Activated CD4-positive, alpha-beta T cell treated with anti-CD3 and anti-CD28 coated beads for 24 hours (primary cell): ENCODE measurements at regions not wholly inside any gene's neighbourhood (a gene's known extent, or its start where the extent isn't known, plus 50 kb on each side); places are given as distances from the start of the nearest gene placed in this dataset.

Experiments used
- DNase-seq, 2 donors: peaks; one replicate each; pipeline ENCODE4 v3.0.0-alpha.2; 2020; ENCODE audit warnings: low read depth in 2 of 2

GRCh38 chr4:22217480-22217879 is 268.9 kb upstream of the KCNIP4 start:
- DNase-seq = no peak

- no peak for DNase-seq
Measured at GRCh38 chr4:22216278-22216677, 267.7 kb upstream of the KCNIP4 start.

GRCh38 chr4:22215084-22215483 is 266.5 kb upstream of the KCNIP4 start:
- no peak for DNase-seq

GRCh38 chr4:22203711-22204011 is 255.1 kb upstream of the KCNIP4 start:
- DNase-seq = no peak

- no peak for DNase-seq
Measured at GRCh38 chr4:22202975-22203710, 254.6 kb upstream of the KCNIP4 start.

GRCh38 chr4:22202246-22202974 is 253.8 kb upstream of the KCNIP4 start:
- DNase-seq = no peak

- no peak for DNase-seq
Measured at GRCh38 chr4:22201256-22201655, 252.7 kb upstream of the KCNIP4 start.

- DNase-seq = no peak
Measured at GRCh38 chr4:22196551-22196950, 248.0 kb upstream of the KCNIP4 start.

GRCh38 chr4:22192084-22192511 is 243.5 kb upstream of the KCNIP4 start:
- DNase-seq = no peak

GRCh38 chr4:22191565-22191964 is 243.0 kb upstream of the KCNIP4 start:
- no peak for DNase-seq

- DNase-seq = no peak
Measured at GRCh38 chr4:22190855-22191254, 242.3 kb upstream of the KCNIP4 start.

- DNase-seq = no peak
Measured at GRCh38 chr4:22187203-22187820, 238.7 kb upstream of the KCNIP4 start.

- no peak for DNase-seq
Measured at GRCh38 chr4:22181736-22182135, 233.2 kb upstream of the KCNIP4 start.

GRCh38 chr4:22179124-22179874 is 230.7 kb upstream of the KCNIP4 start:
- DNase-seq = no peak

- DNase-seq = no peak
Measured at GRCh38 chr4:22174640-22175039, 226.1 kb upstream of the KCNIP4 start.

GRCh38 chr4:22170353-22170752 is 221.8 kb upstream of the KCNIP4 start:
- no peak for DNase-seq

GRCh38 chr4:22167201-22167600 is 218.6 kb upstream of the KCNIP4 start:
- no peak for DNase-seq

- no peak for DNase-seq
Measured at GRCh38 chr4:22162454-22162853, 213.9 kb upstream of the KCNIP4 start.

- no peak for DNase-seq
Measured at GRCh38 chr4:22130741-22131140, 182.2 kb upstream of the KCNIP4 start.

GRCh38 chr4:22129454-22130029 is 181.0 kb upstream of the KCNIP4 start:
- no peak for DNase-seq

- DNase-seq = no peak
Measured at GRCh38 chr4:22122062-22122461, 173.5 kb upstream of the KCNIP4 start.

GRCh38 chr4:22115262-22115661 is 166.7 kb upstream of the KCNIP4 start:
- DNase-seq = no peak
